Stimulated activated CD4-positive, alpha-beta T cell treated with anti-CD3 and anti-CD28 coated beads, Interleukin-2, amount 100 ng/mL, for 48 hours (primary cell): ENCODE measurements at regions not wholly inside any gene's neighbourhood (a gene's known extent, or its start where the extent isn't known, plus 50 kb on each side); places are given as distances from the start of the nearest gene placed in this dataset.
"Not testable (repeated sequence)": the region's sequence is repeated elsewhere in the genome, so short reads cannot be mapped to it uniquely, and the experiment has no call there.

Source experiments
- DNase-seq, 2 donors: peaks; one replicate each; pipeline ENCODE4 v3.0.0-alpha.2; 2020

DNA sequence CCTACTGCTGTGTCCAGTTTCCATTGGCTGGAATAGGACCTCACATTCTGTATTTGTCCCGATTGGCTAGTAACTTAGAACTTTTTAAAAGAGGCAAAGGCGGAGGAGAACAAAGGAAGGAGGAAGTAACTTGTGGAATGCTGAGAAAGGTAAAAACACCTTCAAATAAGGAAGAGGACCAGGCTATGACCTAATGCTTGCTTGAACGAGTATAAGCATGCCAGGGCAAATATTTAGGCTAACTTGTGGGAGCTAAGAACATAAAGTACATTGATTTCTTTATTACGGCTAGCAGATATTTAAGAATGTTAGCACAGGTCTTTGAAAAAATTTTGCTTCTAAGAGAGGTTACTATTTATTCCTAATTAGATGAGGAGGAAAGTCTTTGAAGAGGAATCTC, 214.5 kb upstream of the CENPE start:
- not testable (repeated sequence) for DNase-seq

DNA sequence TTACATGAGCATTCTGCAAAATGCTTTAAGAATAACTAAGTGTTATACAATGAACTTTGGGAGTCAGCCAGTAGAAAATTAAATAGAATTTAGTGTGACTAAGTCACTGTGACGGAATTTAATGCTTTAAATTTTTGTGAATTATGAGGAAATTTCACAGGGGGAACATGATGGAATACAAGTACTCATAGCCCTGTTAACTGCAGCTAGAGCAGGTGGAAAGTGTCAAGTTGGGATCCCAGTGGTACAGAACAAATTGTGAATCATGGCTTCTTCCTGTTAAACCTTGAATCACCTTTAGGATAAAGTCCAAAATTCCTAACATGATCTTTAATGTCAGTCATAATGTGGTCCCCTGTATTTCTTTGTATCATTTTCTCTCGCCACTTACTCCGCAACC, 212.2 kb upstream of the CENPE start:
- DNase-seq: no peak

DNA sequence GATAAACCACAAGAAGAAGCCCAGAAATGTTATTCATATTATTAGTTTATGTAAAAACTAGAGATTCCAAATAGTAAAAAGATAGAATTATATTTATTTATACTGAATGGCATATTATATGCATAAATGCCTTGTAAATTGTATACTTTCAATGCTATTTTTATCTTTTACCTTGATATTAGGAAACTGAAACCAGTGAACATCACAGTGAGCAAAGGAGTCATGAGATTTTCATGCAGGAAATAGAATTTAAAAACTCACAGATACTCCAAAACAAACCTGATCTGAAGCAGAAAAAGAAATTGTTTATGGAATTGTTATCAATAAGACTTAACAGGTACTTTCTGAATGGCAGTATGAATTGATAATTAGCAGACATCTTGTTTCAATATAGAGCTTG, 207.3 kb upstream of the CENPE start:
- DNase-seq: no peak

DNA sequence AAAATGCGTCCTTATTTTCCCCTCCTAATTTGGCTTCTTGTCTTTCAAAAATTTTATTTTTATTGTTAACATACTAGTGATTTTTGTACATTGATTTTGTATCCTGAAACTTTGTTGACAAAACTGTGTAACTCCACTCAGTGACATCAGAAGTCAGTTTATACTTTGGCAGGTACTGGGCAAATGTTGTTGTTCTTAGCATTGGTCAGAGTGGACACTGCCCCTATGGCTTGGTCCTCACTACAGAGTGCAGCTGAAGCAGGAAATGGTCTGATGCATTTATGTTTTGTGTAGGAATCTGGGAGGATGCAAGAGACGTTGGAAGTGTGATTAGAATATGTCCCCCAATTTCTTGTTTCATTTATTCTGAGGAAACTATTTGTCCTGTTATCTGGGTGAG, 205.5 kb upstream of the CENPE start:
- DNase-seq: no peak

DNA sequence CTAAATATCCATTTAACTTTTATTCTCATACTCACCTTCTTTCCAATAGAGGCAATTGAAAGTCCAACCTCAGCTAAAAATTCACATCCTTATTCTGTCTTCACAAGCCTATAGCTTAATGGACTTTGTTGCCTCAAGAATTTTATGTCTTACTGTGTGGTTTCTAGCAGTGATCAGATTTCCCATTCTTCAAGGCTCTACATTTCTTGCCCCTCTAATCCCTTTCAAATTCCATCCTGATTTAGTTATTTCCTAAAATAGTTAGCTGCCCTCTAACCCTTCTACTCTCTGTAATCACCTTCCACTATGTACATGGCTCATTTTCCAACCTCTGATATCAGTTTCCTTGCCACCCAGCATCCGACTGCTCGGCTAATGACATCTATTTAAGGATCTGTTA, 204.1 kb upstream of the CENPE start:
- DNase-seq: no peak

DNA sequence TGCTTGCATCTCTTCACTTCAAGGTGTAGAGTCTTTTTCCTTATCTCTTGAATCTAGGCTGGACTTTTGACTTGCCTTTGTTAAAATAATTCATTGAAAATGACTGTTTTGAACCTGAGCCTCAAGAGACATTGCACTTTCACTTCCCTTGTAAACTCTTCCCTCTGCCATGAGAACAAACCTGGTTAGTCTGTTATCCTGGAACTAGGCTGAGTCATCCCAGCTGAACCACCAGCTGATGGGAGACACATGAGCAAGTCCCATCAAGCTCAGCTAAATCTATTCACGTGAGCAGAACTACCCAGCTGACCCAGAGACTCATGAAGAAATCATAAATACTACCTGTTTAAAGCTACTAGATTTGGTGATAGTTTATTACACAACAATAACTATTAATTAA, 202.3 kb upstream of the CENPE start:
- DNase-seq: no peak

DNA sequence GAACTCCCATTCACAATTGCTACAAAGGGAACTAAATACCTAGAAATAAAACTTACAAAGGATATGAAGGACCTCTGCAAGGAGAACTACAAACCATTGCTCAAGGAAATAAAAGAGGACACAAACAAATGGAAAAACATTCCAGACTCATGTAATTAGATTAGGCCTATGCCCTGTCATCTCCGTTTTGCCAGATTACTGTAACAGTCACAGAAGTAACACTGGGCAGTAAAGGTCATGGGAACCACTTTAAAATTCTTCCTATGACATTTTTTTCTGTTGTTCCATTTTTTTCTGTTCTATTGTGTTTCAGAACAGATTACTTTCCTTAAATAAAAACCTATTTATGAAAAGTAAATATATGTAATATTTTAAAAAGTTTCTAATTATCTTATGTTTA, 199.4 kb upstream of the CENPE start:
- DNase-seq: no peak

DNA sequence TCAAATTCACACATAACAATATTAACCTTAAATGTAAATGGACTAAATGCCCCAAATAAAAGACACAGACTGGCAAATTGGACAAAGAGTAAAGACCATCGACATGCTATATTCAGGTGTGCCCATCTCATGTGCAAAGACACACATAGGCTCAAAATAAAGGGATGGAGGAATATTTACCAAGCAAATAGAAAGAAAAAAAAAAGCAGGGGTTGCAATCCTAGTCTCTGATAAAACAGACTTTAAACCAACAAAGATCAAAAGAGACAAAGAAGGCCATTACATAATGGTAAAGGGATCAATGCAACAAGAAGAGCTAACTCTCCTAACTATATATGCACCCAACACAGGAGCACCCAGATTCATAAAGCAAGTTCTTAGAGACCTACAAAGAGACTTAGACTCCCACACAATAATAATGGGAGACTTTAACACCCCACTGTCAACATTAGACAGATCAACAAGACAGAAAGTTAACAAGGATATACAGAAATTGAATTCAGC, 189.4 kb upstream of the CENPE start:
- not testable (repeated sequence) for DNase-seq

DNA sequence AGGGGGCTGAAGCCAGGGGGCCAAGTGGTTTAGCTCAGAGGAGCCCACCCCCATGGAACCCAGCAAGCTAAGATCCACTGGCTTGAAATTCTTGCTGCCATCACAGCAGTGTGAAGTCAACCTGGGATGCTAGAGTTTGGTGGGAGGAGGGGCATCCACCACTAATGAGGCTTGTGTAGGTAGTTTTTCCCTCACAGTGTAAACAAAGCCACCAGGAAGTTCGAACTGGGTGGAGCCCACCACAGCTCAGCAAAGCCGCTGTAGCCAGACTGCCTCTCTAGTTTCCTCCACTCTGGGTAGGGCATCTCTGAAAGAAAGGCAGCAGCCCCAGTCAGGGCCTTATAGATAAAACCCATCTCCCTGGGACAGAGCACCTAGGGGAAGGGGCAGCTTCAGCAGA, 187.4 kb upstream of the CENPE start:
- DNase-seq: not testable (repeated sequence)

DNA sequence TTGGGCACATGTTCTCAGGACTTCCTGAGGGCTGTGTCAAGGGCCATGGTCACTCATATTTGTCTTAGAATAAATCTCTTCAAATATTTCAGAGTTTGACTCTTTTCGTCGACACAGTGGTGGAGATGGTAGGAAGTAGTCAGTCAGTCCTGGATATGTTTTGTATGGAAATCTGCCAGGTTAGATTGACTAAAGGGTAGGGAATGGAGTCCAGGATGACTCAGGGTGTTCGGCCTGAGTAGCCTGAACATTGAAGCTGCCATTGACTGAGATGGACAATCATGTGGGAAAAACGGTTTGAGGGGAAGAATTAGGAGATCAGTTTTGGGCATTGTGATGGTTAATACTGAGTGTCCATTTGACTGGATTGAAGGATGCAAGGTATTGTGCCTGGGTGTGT, 177.1 kb upstream of the CENPE start:
- no peak for DNase-seq

DNA sequence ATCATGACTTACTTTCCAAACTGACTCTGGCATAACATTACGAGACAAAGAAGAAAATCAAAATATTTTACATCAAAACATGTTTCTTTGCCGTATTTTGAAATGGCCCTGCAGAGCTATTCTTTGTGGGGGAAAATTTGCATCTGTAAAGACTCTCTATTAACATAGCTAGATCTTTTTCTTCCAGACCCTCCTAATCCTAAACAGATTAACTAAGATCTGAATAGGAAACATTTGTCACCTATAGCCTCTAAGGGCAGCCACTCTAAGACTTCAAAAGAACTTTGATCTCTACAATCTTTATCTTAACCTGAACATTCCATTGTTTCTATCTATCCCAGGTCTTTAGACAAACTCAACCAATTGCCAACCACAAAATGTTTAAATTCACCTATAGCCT, 176.6 kb upstream of the CENPE start:
- no peak for DNase-seq

DNA sequence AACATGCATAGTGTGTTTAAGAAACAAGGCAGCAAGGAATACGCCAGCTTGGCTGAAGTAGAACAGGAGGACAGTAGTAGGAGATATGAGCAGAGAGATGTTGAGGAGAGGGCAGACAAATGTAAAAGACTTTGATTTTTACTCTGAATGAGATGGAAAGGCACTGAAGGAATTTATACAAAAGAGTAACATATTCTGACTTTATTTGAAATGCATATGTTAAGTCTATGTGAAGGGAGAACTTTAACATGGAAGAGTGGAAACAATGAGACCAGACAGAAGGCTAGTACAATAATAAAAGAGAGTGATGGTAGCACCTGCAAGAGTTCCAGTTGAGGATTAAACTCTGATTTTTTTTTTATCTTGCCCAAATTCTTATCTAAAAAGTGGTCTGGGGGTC, 176.2 kb upstream of the CENPE start:
- no peak for DNase-seq

DNA sequence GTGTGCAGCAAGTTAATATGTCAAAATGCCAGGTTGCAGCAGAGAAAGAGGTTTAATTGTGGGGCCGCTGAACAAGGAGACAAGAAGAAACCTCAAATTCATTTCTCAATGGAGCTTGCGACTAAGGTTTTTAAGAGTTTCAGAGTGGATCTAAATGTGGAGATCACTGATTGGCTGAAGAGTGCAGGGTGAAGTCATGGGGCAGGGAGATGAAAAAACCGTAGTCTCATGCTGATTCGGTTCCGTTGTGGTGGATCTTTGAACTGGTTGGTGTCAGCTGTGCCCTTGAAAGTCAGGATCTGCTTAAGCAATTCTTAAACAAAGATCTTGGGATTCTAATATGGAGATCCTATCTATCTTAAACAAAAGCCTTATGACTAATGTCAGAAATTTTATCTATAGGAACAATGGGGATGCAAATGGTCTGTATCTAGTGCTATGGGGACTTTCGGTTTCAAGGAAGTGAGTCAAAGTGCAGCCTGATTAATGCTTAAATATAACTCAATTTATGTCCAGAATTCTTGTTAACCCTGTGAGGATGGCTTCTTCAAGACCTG, 173.9 kb upstream of the CENPE start:
- no peak for DNase-seq

DNA sequence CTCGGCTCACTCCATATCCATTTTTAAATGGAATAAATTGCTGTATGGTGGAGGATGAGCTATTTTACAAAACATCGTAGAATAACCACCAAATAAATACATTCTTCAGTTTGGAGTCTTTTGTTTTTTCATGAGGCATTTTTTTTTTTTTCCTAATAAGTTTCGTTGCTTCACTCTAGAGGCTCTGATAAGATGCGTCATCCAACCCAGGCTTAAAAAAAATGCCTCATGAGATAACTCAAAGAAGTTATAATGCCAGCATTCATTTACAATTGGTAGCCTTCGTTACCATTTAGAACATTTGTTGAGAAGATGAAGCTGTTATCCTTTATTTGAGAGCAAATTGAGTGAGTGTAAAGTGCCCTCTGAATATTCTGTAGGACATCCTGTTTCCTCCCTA, 172.2 kb upstream of the CENPE start:
- no peak for DNase-seq

DNA sequence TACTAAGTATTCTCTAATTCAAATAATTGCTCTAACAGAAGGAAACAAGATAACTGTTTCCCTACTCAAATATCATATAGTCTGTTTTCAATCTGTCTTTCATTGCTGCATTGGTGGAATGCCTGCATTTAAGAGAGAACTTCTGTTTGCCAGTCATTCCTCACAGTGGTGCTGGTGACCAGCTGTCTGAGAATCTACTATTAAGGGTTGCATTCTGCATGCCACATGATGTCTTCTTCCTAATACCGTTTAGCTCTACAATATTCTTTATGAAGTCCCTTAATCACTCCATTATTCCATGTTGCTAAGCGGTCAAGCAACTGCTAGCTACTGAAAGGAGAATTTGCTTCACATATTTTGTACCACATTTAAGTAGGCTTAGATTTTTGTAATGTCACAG, 167.1 kb upstream of the CENPE start:
- no peak for DNase-seq

DNA sequence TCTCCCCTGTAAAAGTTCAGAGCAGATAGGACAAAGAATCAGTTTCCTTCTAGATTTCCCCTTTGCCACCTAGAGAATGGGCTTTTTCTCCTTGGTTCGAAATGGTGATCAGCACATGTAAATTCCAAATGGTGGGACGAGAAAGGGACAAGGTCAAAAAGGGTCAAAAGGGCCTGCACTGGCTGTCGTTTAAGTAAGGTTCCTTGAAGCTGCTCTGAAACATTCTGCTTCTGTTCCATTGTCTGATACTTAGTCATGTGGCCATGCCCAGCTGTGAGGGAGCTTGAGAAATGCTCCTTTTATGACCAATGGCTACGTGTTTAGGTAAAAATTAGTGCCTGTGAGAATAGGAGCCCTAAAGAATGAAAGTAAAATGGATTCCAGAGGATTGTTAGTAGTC, 165.9 kb upstream of the CENPE start:
- DNase-seq: no peak

DNA sequence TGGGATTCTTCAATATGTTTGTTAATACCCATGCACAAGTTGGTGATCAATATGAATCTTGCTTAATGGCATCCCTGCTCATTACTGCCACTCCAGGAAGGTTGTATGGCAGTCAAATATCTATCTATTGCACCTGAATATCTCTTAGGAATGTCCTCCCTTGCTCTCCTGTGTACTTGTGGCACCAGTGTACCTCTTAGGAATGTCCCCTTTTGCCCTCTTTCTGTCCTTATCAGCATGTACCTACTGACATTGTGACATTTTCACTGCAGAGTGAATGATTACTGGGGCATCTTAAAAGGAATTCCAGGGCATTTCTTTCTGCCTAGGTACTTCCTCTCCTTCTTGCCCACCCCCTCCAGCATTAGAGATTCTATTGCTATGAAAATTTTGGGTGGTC, 163.8 kb upstream of the CENPE start:
- DNase-seq: no peak

DNA sequence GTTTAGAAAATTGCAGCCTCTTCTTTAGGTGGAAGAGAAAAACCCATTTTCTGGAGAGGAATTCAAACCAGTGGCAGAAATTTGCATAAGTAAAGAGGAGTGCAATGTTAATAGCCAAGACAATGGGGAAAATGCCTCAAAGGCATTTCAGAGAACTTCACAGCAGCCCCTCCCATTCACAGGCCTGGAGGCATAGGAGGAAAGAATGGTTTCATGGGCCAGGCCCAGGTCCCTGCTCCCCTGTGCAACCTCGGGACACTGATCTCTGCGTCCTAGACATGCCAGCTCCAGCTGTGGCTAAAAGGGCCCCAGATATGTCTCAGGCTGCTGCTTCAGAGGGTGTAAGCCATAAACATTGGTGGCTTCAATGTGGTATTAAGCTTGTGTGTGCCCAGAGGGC, 161.8 kb upstream of the CENPE start:
- DNase-seq: no peak

DNA sequence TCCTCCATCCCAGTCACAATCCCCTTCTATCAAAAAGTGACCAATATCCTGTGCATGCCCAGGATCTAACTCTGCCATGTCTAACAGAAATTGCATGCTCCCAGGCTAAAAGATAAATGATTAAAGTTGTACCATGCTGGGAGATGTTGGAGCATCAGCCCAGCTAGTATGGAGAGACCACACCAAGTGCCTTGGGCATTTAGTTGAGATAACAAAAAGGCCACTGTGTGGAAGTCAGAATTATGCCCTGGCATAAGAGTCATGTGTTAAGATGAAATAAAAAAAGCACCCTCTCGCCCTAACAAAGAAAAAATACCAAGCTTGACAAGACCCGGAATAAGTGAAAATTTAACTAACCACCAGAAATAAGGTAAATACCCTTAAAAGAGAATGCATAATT, 155.9 kb upstream of the CENPE start:
- DNase-seq: no peak

DNA sequence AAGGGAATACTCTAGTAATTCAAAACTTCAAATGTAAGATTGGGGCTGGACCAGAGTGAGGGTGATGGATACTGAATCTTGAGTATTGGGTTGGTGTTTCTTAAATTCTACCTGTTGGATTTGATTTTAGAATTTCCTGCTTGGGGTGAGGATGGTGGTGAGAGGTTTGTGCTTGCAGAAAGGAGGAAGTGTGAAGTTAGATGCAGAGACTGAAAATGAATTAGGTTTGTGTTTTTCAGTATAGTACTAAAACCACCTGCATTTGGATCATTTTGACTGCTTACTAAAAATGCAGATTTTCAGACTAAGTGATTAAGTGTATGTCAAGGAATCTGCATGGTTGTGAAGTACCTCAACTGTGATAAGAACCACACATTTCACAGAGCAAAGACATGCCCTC, 131.5 kb upstream of the CENPE start:
- no peak for DNase-seq

DNA sequence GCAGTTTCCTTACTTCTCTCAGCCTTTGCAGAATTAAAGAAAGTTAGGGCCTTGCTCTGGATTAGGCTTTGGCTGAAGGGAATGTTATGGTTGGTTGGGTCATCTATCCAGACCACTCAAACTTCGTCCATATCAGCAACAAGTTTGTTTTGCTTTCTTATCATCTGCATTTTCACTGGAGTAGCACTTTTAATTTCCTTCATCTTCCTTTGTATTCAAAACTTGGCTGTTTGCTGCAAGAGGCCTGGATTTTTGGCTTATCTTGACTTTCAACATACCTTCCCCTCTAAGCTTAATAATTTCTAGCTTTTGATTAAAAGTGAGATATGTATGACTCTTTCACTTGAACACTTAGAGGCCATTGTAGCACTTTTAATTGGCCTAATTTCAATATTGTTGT, 126.7 kb upstream of the CENPE start:
- DNase-seq: no peak

DNA sequence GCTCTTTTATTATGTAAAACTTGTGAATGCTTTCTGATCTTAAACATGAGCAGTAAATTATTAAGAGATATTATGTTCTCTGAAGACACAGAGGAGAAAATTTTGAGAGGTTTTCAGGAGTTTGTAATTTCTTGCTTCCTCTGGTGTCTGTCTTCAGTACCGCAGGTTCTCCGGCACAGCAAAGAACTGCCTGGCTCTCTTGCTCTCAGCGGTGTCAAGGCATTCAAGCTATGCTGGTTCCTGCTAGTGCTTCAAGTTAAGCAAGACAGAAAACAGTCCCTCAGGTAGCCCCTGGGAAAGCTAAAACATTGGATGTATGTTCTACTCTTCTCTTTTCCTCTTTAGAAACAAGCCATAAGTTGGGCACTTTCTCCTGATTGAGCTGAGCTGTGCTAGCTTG, 120.2 kb upstream of the CENPE start:
- no peak for DNase-seq

DNA sequence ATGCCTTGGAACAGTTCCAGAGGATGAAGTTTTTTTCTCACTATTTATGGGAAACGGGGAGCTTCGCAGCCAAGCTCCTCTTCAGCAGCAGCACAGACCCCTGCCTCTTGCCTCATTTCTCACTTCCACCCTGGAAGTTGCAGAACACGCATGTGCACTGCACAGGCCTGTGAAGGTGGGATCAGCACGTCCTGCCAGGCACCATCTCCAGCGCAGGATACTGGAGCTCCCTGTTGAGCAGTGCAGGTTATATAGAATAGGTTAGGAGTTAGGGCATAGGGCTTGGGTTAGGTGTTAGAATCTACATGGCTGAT, 110.1 kb upstream of the CENPE start:
- no peak for DNase-seq

DNA sequence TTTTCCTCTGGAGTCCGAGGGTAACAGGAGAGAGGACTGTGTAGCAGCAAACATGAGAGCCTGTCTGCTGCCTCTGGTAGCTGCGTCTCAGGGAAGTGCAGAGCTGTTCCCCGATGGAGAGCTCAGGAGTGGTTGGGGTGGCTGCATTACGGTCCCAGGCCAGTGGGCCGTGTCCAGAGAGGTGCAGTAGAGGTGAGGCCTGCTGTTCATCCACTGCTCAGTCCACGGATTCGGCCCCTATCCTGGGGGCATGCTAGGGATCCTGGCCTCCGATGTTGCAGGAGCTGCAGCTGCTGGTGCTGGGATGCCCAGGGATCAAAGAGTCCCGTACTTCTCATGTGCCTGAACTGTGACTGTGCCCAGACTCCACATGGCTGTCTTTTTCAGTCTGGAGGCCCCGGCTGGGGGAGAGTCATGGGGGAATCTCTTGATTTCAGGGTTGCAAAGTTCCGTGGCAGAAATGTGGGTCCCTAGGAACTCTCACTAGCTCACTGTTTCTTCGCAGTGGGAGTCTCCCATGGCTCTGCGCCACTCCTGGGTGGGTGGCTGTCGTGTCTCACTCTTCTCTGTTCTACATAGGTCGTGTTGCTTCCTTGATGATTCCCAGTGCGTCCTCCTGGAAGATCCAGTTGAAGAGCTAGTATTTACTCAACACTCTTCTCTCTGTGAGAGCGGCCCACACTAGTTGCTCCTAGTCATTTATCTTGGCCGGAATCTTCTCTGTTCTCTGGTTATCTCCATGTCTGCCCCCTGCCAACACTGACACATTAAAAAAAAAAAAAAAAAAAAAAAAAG, 109.5 kb upstream of the CENPE start:
- no peak for DNase-seq

DNA sequence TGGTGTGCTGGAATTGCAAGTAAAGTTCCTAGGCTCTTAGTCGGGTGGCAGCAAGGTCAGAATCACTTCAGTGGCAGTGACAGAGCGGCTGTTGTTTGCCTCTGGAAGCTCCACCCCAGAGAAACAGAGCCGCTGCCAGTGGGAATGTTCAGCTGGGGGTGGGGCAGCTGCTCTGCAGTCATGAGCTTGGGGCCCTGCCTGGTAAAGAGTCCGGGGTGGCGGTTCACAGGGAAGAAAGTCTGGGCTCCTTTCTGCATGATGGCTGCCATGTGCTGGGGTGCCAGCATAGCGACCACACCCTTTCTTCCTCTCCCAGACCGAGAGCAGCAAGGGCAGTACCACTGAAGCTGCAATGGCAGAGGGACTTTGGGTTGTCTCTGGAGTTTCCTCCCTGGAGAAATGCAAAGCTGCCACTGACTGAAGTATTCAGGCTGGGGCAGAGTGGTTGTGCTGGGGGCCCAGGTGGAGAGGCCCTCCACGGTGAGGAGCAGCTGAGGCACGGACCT, 108.8 kb upstream of the CENPE start:
- no peak for DNase-seq
